Skeletal muscle tissue (tissue), 3 donors: ENCODE measurements at regions not wholly inside any gene's neighbourhood (a gene's known extent, or its start where the extent isn't known, plus 50 kb on each side); places are given as distances from the start of the nearest gene placed in this dataset.

Experiments used
- H3K27ac ChIP-seq: one replicate; pipeline ENCODE4 v1.7.0; 2013; ENCODE audit warnings: mild to moderate bottlenecking, low read depth, low read length, inconsistent platforms
- H3K27me3 ChIP-seq, 3 donors: one replicate each; pipeline ENCODE4 v1.7.0; 2013; ENCODE audit warnings: low read length in 3 of 3; ENCODE audit not compliant: control insufficient read depth in 3 of 3, insufficient read depth in 3 of 3
- H3K36me3 ChIP-seq, 3 donors: one replicate each; pipeline ENCODE4 v1.7.0; 2013; ENCODE audit warnings: low read length in 3 of 3; ENCODE audit not compliant: control insufficient read depth in 3 of 3, insufficient read depth in 3 of 3
- H3K4me1 ChIP-seq, 3 donors: one replicate each; pipeline ENCODE4 v1.7.0; 2013; ENCODE audit warnings: low read length in 3 of 3, mild to moderate bottlenecking in 3 of 3; ENCODE audit not compliant: control insufficient read depth in 3 of 3, insufficient read depth in 3 of 3
- H3K4me3 ChIP-seq, 3 donors: one replicate each; pipeline ENCODE4 v1.7.0; 2013; ENCODE audit warnings: low read length in 3 of 3
- H3K9ac ChIP-seq, 3 donors: one replicate each; pipeline ENCODE4 v1.7.0; 2013; ENCODE audit warnings: low read length in 3 of 3, mild to moderate bottlenecking in 3 of 3, moderate library complexity in 2 of 3, low read depth in 1 of 3
- H3K9me3 ChIP-seq, 3 donors: one replicate each; pipeline ENCODE4 v1.7.0; 2013; ENCODE audit warnings: low read length in 3 of 3; ENCODE audit not compliant: control insufficient read depth in 3 of 3
- donor health status: Osteomylitis.

- Histone ChIP-seq H3K9me3 (no peaks in the 10 kb centered on the region), H3K4me3 (no peak overlapping the region), H3K27me3 (no peaks in the 10 kb centered on the region), H3K9ac (no peak overlapping the region), H3K4me1 (no peaks in the 10 kb centered on the region), H3K36me3 (no peaks in the 10 kb centered on the region), H3K27ac (no peak overlapping the region)
Observed at GRCh38 chr3:87147562-87147961, 79.5 kb upstream of the CHMP2B start.

GRCh38 chr3:87145553-87145952 lies 81.6 kb upstream of the CHMP2B start:
- H3K36me3 ChIP-seq: no peaks in the 10 kb centered on the region
- H3K4me1 ChIP-seq: no peaks in the 10 kb centered on the region
- H3K9me3 ChIP-seq: peaks cover 0 to 5% (median 5%) of the 10 kb centered on the region in 3 donors
- no peak overlapping the region for H3K4me3 ChIP-seq
- no peak overlapping the region for H3K9ac ChIP-seq
- no peak overlapping the region for H3K27ac ChIP-seq
- no peaks in the 10 kb centered on the region for H3K27me3 ChIP-seq

DNA sequence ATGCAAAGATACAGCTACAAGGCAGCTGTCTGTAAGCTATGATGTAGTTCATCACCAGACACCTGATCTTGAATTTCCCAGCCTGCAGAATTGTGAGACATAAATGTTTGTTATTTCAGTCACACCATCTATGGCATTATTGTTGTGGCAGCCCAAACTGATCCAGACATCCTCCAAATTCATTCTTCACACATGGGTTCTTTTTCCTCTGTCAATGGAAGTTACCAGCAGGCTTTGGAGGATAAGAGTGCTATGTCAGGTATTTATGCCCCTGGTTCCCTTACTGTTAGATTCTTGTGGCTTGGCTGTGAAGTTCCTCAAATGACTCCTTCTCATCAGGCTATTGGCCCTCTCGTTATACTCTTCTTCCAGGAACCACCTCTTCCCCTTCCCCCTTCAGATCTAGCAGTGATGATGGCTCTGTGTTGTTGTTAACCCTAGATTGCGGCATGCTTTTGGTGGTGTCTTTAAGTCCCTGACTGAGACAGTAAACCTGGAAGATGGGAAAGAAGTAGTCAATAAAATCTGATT lies 91.0 kb upstream of the CHMP2B start:
- H3K9me3 ChIP-seq: peaks cover 0 to 2% (median 1%) of the 10 kb centered on the region in 3 donors
- H3K27ac ChIP-seq: no peak overlapping the region
- H3K9ac ChIP-seq: no peak overlapping the region
- H3K4me1 ChIP-seq: no peaks in the 10 kb centered on the region
- H3K4me3 ChIP-seq: no peak overlapping the region
- H3K36me3 ChIP-seq: no peaks in the 10 kb centered on the region
- no peaks in the 10 kb centered on the region for H3K27me3 ChIP-seq

- Histone ChIP-seq H3K27ac (no peak overlapping the region), H3K4me3 (no peak overlapping the region), H3K36me3 (no peaks in the 10 kb centered on the region), H3K27me3 (no peaks in the 10 kb centered on the region), H3K9me3 (no peaks in the 10 kb centered on the region), H3K9ac (no peak overlapping the region), H3K4me1 (no peaks in the 10 kb centered on the region)
Observed at GRCh38 chr3:87135412-87135811, 91.7 kb upstream of the CHMP2B start.

GRCh38 chr3:87132801-87133200 lies 94.3 kb upstream of the CHMP2B start:
- Histone ChIP-seq H3K36me3 (no peaks in the 10 kb centered on the region), H3K27ac (no peak overlapping the region), H3K27me3 (no peaks in the 10 kb centered on the region), H3K4me1 (no peaks in the 10 kb centered on the region), H3K9me3 (no peaks in the 10 kb centered on the region), H3K9ac (no peak overlapping the region), H3K4me3 (no peak overlapping the region)

DNA sequence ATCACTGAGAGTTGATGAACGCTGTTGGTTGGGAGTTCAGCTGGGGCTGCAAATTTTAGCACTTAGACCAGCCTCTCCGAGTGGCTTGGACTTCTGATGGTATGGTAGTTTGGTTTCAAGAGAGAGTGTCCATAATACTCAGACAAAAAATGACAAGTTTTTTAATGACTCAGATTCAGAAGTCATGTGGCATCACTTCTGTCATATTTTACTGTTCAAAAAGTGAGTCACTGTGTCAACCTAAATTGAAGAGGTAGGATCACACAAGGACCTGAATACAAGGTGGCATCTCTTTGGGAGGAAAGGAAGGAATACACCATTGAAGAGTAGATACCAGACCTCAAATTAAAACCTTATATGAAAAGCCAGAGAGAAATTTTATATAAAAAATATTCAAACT lies 99.1 kb upstream of the CHMP2B start:
- Histone ChIP-seq H3K27ac (no peak overlapping the region), H3K27me3 (no peaks in the 10 kb centered on the region), H3K36me3 (no peaks in the 10 kb centered on the region), H3K9me3 (no peaks in the 10 kb centered on the region), H3K9ac (no peak overlapping the region), H3K4me3 (no peak overlapping the region), H3K4me1 (no peaks in the 10 kb centered on the region)

- H3K4me3 ChIP-seq: no peak overlapping the region
- H3K9me3 ChIP-seq: no peaks in the 10 kb centered on the region
- H3K27ac ChIP-seq: no peak overlapping the region
- H3K4me1 ChIP-seq: no peaks in the 10 kb centered on the region
- no peaks in the 10 kb centered on the region for H3K36me3 ChIP-seq
- H3K9ac ChIP-seq: no peak overlapping the region
- no peaks in the 10 kb centered on the region for H3K27me3 ChIP-seq
Observed at GRCh38 chr3:87127281-87127680, 99.8 kb upstream of the CHMP2B start.

DNA sequence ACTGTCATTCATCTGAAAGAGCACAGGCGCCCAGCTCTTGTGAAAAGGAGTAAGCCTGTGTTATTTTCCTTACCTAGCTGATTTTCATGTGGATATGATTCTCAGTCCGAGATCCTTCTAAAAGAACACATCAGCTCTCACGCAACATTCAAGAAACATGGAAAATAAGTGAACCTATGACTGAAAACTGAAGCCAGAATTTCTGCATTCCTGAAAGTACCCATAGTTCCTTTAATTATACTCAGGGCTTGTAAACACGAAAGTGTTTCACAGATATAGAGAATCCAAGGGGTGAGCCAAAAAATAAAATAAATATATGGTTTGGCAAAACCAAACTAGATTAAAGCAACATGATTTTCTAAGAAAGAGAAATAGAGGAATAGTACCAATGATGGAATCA lies 100.8 kb upstream of the CHMP2B start:
- Histone ChIP-seq H3K9me3 (no peaks in the 10 kb centered on the region), H3K9ac (no peak overlapping the region), H3K27me3 (no peaks in the 10 kb centered on the region)

GRCh38 chr3:87125116-87125515 lies 102.0 kb upstream of the CHMP2B start:
- Histone ChIP-seq H3K36me3 (no peaks in the 10 kb centered on the region), H3K27ac (no peak overlapping the region), H3K4me1 (peaks cover 0 to 8% (median 7%) of the 10 kb centered on the region in 3 donors), H3K9ac (no peak overlapping the region), H3K9me3 (no peaks in the 10 kb centered on the region), H3K4me3 (no peak overlapping the region), H3K27me3 (no peaks in the 10 kb centered on the region)

More for the DNA sequence above, 100.8 kb upstream of the CHMP2B start:
- H3K36me3 ChIP-seq: no peaks in the 10 kb centered on the region
- no peaks in the 10 kb centered on the region for H3K4me1 ChIP-seq
- H3K4me3 ChIP-seq: no peak overlapping the region
- no peak overlapping the region for H3K27ac ChIP-seq

DNA sequence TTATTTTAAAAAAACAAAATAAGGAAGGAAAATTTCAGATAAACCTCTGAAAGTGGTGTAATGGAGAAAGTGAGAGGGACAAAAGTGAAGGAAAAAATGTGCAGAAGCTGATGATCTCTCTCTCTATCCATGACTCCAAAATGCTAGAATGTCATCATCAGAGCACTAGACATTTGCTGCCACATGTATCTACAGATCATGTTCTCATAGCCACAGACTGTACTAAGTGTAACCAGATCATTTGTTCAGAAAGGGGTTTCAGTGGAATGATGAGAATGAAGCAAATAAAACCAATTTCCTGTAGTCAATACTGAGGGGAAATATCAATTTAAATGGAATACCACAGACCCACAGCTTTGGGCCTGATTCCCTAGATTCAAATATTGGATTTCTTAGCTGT lies 104.3 kb upstream of the CHMP2B start:
- no peaks in the 10 kb centered on the region for H3K36me3 ChIP-seq
- no peak overlapping the region for H3K27ac ChIP-seq
- H3K9me3 ChIP-seq: no peaks in the 10 kb centered on the region
- H3K9ac ChIP-seq: no peak overlapping the region
- H3K4me1 ChIP-seq: peaks cover 0 to 8% (median 7%) of the 10 kb centered on the region in 3 donors
- H3K4me3 ChIP-seq: no peak overlapping the region
- H3K27me3 ChIP-seq: no peaks in the 10 kb centered on the region

DNA sequence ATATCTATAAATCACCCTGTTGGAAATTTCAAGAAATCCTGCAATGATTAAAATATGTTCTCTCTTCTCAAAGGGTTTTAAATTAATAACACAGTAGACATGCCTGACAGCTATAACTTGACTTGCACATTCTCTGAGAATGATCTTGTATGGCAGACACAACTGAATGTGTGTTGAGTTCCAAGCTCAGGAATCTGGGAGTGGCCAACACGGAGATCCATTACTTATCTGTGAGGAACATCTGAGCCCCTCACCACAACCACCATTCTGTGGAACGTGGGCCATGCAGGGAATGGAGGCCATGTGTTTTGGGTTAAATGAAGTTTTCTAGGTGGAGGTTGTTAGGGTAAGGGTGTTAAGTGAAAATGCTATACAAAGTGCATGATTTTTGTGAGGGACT lies 105.3 kb upstream of the CHMP2B start:
- no peaks in the 10 kb centered on the region for H3K36me3 ChIP-seq
- H3K27me3 ChIP-seq: no peaks in the 10 kb centered on the region
- H3K4me1 ChIP-seq: peaks cover 0 to 8% (median 7%) of the 10 kb centered on the region in 3 donors
- no peak overlapping the region for H3K27ac ChIP-seq
- no peaks in the 10 kb centered on the region for H3K9me3 ChIP-seq
- no peak overlapping the region for H3K4me3 ChIP-seq
- H3K9ac ChIP-seq: no peak overlapping the region
